GM12878 (cell line): ENCODE measurements at regions not wholly inside any gene's neighbourhood (a gene's known extent, or its start where the extent isn't known, plus 50 kb on each side); places are given as distances from the start of the nearest gene placed in this dataset.

Source experiments
- ATAC-seq: fragments of 200-7000 bp; cut with Tn5 transposase; 3 replicates; pipeline ENCODE4 v1.9.1; 2020; ENCODE audit warnings: mild to moderate bottlenecking, moderate library complexity
- BruUV-seq: library from RNA; stranded (reverse); fragments of 400-500 nt; replicated peaks from 2 replicates; lab custom pipeline; 2021; lab: Mats Ljungman, UMichigan
- CTCF ChIA-PET: fragments of 300-600 bp; sonication (Branson Sonifier 250); formaldehyde crosslinking; extraction: SDS; loops from one replicate; lab custom pipeline; 2021; ENCODE audit warnings: inconsistent platforms; lab: Yijun Ruan, JAX
- POLR2A ChIA-PET: fragments of 350-600 bp; formaldehyde crosslinking; extraction: SDS; loops from one replicate; lab custom pipeline; 2021; ENCODE audit warnings: inconsistent platforms; lab: Charles Lee
- RAD21 ChIA-PET: fragments of 300-600 bp; sonication (Branson Sonifier 250); formaldehyde crosslinking; loops from one replicate; lab custom pipeline; 2023; ENCODE audit warnings: antibody characterized with exemption; ENCODE audit not compliant: unreplicated experiment; lab: Charles Lee
- SMC1A ChIA-PET: fragments of 300-600 bp; sonication (Branson Sonifier 250); formaldehyde crosslinking; loops from one replicate; lab custom pipeline; 2023; ENCODE audit not compliant: unreplicated experiment, uncharacterized antibody; lab: Charles Lee
- DNase-seq: peaks from one replicate; pipeline ENCODE4 v3.0.0-alpha.2; 2011; ENCODE audit warnings: low read depth, low spot score
- FAIRE-seq: peaks from 3 replicates; lab custom pipeline; 2011; peaks lifted over from hg19 to GRCh38; lab: Jason Lieb, UNC
- H2AFZ ChIP-seq: 2 replicates; pipeline ENCODE4 v1.6.0; 2011; ENCODE audit warnings: low read depth, low read length, control low read depth; ENCODE audit not compliant: control insufficient read depth
- H3K27ac ChIP-seq: 2 replicates; pipeline ENCODE4 v1.5.1; 2011; ENCODE audit warnings: control low read depth; ENCODE audit not compliant: control insufficient read depth, insufficient read depth
- H3K27me3 ChIP-seq, 2 experiments: replicated peaks in 1 of 2; 2 replicates each; pipeline versions ENCODE4 v1.6.0 to v1.6.1; 2011; ENCODE audit warnings: low read length in 1 of 2; ENCODE audit not compliant: control insufficient read depth in 2 of 2, insufficient read depth in 2 of 2
- H3K36me3 ChIP-seq, 2 experiments: 2 replicates each; pipeline ENCODE4 v1.5.1; 2011; ENCODE audit warnings: low read length in 1 of 2; ENCODE audit not compliant: control insufficient read depth in 2 of 2, insufficient read depth in 2 of 2
- H3K4me1 ChIP-seq: 2 replicates; pipeline ENCODE4 v1.6.1; 2011; ENCODE audit warnings: mild to moderate bottlenecking, low read length, moderate library complexity, mixed read lengths; ENCODE audit not compliant: control insufficient read depth, insufficient read depth
- H3K4me2 ChIP-seq: 2 replicates; pipeline ENCODE4 v1.6.0; 2011; ENCODE audit warnings: control low read depth; ENCODE audit not compliant: control insufficient read depth, insufficient read depth
- H3K4me3 ChIP-seq: fragments of 200-600 bp; sonication (generic); 2 replicates; pipeline ENCODE4 v1.5.1; 2016
- H3K79me2 ChIP-seq: 2 replicates; pipeline ENCODE4 v1.6.0; 2011; ENCODE audit warnings: low read length; ENCODE audit not compliant: control insufficient read depth, insufficient read depth
- H3K9ac ChIP-seq: 2 replicates; pipeline ENCODE4 v1.8.0; 2011; ENCODE audit warnings: low read length, control low read depth, mixed read lengths; ENCODE audit not compliant: control insufficient read depth, insufficient read depth
- H3K9me3 ChIP-seq: replicated peaks from 3 replicates; pipeline ENCODE4 v1.5.1; 2011; ENCODE audit warnings: mild to moderate bottlenecking, low read length; ENCODE audit not compliant: control insufficient read depth, insufficient read depth
- H4K20me1 ChIP-seq: 2 replicates; pipeline ENCODE4 v1.6.0; 2011; ENCODE audit not compliant: control insufficient read depth, insufficient read depth
- EED ChIP-seq: sonication (generic); IDR thresholded peaks from 2 replicates; pipeline ENCODE4 v1.6.1; 2016; ENCODE audit warnings: antibody characterized with exemption, low read depth
- HDGF ChIP-seq: fragments of 450-650 bp; IDR thresholded peaks from 2 replicates; pipeline ENCODE4 v1.6.1; 2016; ENCODE audit warnings: antibody characterized with exemption
- MTA3 ChIP-seq: IDR thresholded peaks from 2 replicates; pipeline ENCODE4 v1.6.1; 2012; ENCODE audit warnings: low read length, inconsistent platforms, borderline replicate concordance
- ZBED1 ChIP-seq: IDR thresholded peaks from 2 replicates; pipeline ENCODE4 v1.6.1; 2016; ENCODE audit warnings: borderline replicate concordance
- ZNF217 ChIP-seq: fragments of 450-650 bp; IDR thresholded peaks from 2 replicates; pipeline ENCODE4 v1.6.1; 2017; ENCODE audit warnings: antibody characterized with exemption, mild to moderate bottlenecking
- WGBS: methylation state at CpG from one replicate; pipeline ENCODE4 v1.1.6; 2016; ENCODE audit warnings: low lambda C conversion rate; ENCODE audit not compliant: insufficient replicate concordance, insufficient coverage; ENCODE audit errors: missing lambda C conversion rate; 5-methylcytosine and 5-hydroxymethylcytosine counted together
- in situ Hi-C: fragments of 300-500 bp; cut with MboI; formaldehyde crosslinking; loops from 9 replicates; pipeline ENCODE4 v1.14.3; 2018; ENCODE audit warnings: mixed read lengths
- intact Hi-C: fragments of 100-400 bp; cut with micrococcal nuclease; formaldehyde crosslinking; loops from one replicate; pipeline ENCODE4 v1.14.2; 2022; ENCODE audit not compliant: unreplicated experiment
- TF ChIP-seq, protein P1 (sequence below): fragments of 450-650 bp; IDR thresholded peaks from 2 replicates; pipeline ENCODE4 v1.6.1; 2017; ENCODE audit warnings: mild to moderate bottlenecking, moderate library complexity

DNA sequence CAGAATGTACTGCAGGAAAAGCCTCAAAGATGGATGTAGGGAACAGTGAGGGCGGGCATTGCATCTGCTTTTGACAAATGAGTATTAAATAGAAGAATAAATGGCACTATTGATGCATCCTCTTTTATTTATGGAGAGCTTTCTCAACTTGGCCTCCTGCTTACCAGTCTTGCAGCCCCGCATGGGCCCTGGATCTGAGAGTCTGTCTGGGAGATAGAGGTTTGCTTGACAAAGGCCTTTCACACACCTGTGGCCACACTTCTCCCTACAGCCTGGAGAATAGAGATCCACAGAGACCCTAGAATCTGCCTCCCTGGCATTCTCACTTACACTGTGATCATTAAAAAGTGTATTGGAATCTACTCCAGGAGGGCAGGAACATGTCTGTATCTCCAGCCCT lies 203.8 kb upstream of the CDH4 start (continued):
- TF ChIP-seq, protein P1, sequence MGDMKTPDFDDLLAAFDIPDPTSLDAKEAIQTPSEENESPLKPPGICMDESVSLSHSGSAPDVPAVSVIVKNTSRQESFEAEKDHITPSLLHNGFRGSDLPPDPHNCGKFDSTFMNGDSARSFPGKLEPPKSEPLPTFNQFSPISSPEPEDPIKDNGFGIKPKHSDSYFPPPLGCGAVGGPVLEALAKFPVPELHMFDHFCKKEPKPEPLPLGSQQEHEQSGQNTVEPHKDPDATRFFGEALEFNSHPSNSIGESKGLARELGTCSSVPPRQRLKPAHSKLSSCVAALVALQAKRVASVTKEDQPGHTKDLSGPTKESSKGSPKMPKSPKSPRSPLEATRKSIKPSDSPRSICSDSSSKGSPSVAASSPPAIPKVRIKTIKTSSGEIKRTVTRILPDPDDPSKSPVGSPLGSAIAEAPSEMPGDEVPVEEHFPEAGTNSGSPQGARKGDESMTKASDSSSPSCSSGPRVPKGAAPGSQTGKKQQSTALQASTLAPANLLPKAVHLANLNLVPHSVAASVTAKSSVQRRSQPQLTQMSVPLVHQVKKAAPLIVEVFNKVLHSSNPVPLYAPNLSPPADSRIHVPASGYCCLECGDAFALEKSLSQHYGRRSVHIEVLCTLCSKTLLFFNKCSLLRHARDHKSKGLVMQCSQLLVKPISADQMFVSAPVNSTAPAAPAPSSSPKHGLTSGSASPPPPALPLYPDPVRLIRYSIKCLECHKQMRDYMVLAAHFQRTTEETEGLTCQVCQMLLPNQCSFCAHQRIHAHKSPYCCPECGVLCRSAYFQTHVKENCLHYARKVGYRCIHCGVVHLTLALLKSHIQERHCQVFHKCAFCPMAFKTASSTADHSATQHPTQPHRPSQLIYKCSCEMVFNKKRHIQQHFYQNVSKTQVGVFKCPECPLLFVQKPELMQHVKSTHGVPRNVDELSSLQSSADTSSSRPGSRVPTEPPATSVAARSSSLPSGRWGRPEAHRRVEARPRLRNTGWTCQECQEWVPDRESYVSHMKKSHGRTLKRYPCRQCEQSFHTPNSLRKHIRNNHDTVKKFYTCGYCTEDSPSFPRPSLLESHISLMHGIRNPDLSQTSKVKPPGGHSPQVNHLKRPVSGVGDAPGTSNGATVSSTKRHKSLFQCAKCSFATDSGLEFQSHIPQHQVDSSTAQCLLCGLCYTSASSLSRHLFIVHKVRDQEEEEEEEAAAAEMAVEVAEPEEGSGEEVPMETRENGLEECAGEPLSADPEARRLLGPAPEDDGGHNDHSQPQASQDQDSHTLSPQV: no peak
- no peak for TF ChIP-seq ZNF217
- TF ChIP-seq, all 136 proteins: peak for 0

DNA sequence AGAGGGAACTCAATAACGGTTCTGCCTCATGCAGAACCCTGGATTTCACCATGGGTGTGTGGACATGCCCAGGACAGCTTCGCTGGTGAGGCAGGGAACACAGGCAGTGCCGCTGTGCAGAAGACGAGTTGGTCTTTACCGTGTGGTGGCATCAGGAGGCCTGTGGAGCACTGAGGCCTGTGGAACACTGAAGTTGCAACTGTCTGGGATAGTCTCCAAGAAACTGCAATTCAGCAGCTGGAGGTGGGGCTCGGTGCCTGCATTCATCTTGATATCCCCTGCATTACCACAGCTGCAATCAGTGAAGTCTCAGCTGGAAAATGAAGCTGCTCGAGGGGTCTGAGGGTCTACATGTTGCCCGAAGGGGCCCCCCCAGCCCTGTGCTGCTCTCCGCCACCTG lies 202.4 kb upstream of the CDH4 start:
- Histone ChIP-seq H3K79me2 (no peaks in the 10 kb centered on the region), H3K27ac (no peak overlapping the region), H3K4me1 (no peaks in the 10 kb centered on the region), H3K4me2 (no peak overlapping the region), H3K27me3 (no peaks in the 10 kb centered on the region), H4K20me1 (no peaks in the 10 kb centered on the region), H3K9ac (no peak overlapping the region), H3K9me3 (no peaks in the 10 kb centered on the region; the same call in 2 of the 3 replicates), H3K36me3 (no peaks in the 10 kb centered on the region), H3K4me3 (no peak overlapping the region), H2AFZ (no peak overlapping the region)
- 14% methylated on average over 8 of the region's 9 CpGs for WGBS
- no peak for FAIRE-seq
- in situ Hi-C loops (loop anchor here (25.0 kb wide), 1 partner anchor 87 kb away; no protein-coding TSS in a partner anchor), intact Hi-C loops (no loop called here)
- DNase-seq: no peak
- SMC1A ChIA-PET: no interaction called here
- BruUV-seq: no TSS peak
- POLR2A ChIA-PET: no interaction called here
- CTCF ChIA-PET: interaction anchor here (0.9 kb wide), 1 partner anchor 10 kb away, joined by 3 read pairs; no protein-coding TSS in a partner anchor
- TF ChIP-seq ZBED1: no peak
- TF ChIP-seq MTA3: no peak
- TF ChIP-seq EED: no peak
- no peak for TF ChIP-seq HDGF
- RAD21 ChIA-PET: no interaction called here
- ATAC-seq: no peak
